Loucy (cell line): ENCODE measurements at regions not wholly inside any gene's neighbourhood (a gene's known extent, or its start where the extent isn't known, plus 50 kb on each side); places are given as distances from the start of the nearest gene placed in this dataset.
A peak's percentile ranks its signal among the peaks of the same experiment; 100 is the strongest.

Experiments
- H2AFZ ChIP-seq: fragments of 200-600 bp; sonication (generic); 2 replicates; pipeline ENCODE4 v1.6.0; 2016; ENCODE audit warnings: antibody characterized with exemption, mild to moderate bottlenecking, low read length, moderate library complexity
- H3F3A ChIP-seq: fragments of 200-600 bp; 2 replicates; pipeline ENCODE4 v1.6.0; 2016; ENCODE audit warnings: antibody characterized with exemption, low read depth, mild to moderate bottlenecking
- H3K27me3 ChIP-seq: fragments of 200-600 bp; sonication (generic); 2 replicates; pipeline ENCODE4 v1.6.1; 2014; ENCODE audit warnings: low read length, mild to moderate bottlenecking; ENCODE audit not compliant: insufficient read depth, poor library complexity, severe bottlenecking
- H3K36me3 ChIP-seq: fragments of 200-600 bp; sonication (generic); 2 replicates; pipeline ENCODE4 v1.6.1; 2016; ENCODE audit warnings: low read length; ENCODE audit not compliant: insufficient read depth
- H3K4me1 ChIP-seq: fragments of 200-600 bp; sonication (generic); 2 replicates; pipeline ENCODE4 v1.5.1; 2014; ENCODE audit warnings: low read length, mild to moderate bottlenecking; ENCODE audit not compliant: insufficient read depth, poor library complexity, severe bottlenecking
- H3K4me2 ChIP-seq: fragments of 200-600 bp; sonication (generic); 2 replicates; pipeline ENCODE4 v1.6.0; 2014; ENCODE audit warnings: antibody characterized with exemption, low read length, low read depth, mild to moderate bottlenecking; ENCODE audit not compliant: poor library complexity, severe bottlenecking
- H3K4me3 ChIP-seq: fragments of 200-600 bp; sonication (generic); 2 replicates; pipeline ENCODE4 v1.5.1; 2014; ENCODE audit warnings: low read length, mild to moderate bottlenecking, mixed read lengths; ENCODE audit not compliant: poor library complexity, severe bottlenecking
- H3K79me2 ChIP-seq: fragments of 200-600 bp; sonication (generic); 2 replicates; pipeline ENCODE4 v1.6.1; 2014; ENCODE audit warnings: low read length; ENCODE audit not compliant: insufficient read depth
- H3K9ac ChIP-seq: fragments of 200-600 bp; sonication (generic); 2 replicates; pipeline ENCODE4 v1.6.0; 2014; ENCODE audit warnings: mild to moderate bottlenecking, low read depth, low read length, moderate library complexity; ENCODE audit not compliant: poor library complexity, severe bottlenecking
- H3K9me2 ChIP-seq: fragments of 200-600 bp; sonication (generic); replicated peaks from 2 replicates; pipeline ENCODE4 v1.6.1; 2016; ENCODE audit warnings: low read depth, low read length, mixed read lengths
- H3K9me3 ChIP-seq: fragments of 200-600 bp; sonication (generic); 2 replicates; pipeline ENCODE4 v1.6.1; 2014; ENCODE audit warnings: mild to moderate bottlenecking, antibody characterized with exemption, low read length, low read depth; ENCODE audit not compliant: insufficient read depth
- H4K20me1 ChIP-seq: fragments of 200-600 bp; sonication (generic); 2 replicates; pipeline ENCODE4 v1.6.0; 2014; ENCODE audit warnings: antibody characterized with exemption, low read length, mild to moderate bottlenecking; ENCODE audit not compliant: insufficient read depth, poor library complexity, severe bottlenecking
- CTCF ChIP-seq: fragments of 200-600 bp; sonication (generic); conservative IDR thresholded peaks from 2 replicates; pipeline ENCODE4 v1.5.1; 2014; ENCODE audit warnings: mild to moderate bottlenecking, antibody characterized with exemption, low read length
- EZH2phosphoT487 ChIP-seq: fragments of 200-600 bp; IDR thresholded peaks from 2 replicates; pipeline ENCODE4 v1.6.1; 2018; ENCODE audit warnings: antibody characterized with exemption, mild to moderate bottlenecking, moderate library complexity, borderline replicate concordance

- TF ChIP-seq CTCF (peak; percentile 47), EZH2phosphoT487 (no peak)
- H4K20me1 ChIP-seq = peaks cover 68% of the 10 kb centered on the region
- peak overlapping the region; percentile 76 for H3K4me2 ChIP-seq
- peak overlapping the region; percentile 71 for H3K4me3 ChIP-seq
- no peaks in the 10 kb centered on the region for H3K9me2 ChIP-seq
- H3K9ac ChIP-seq = peak overlapping the region; percentile 59
- no peaks in the 10 kb centered on the region for H3K27me3 ChIP-seq
- no peaks in the 10 kb centered on the region for H3K9me3 ChIP-seq
- H3K79me2 ChIP-seq = peaks cover 94% of the 10 kb centered on the region
- H3K4me1 ChIP-seq = peaks cover 91% of the 10 kb centered on the region
- no peak overlapping the region for H2AFZ ChIP-seq
- H3F3A ChIP-seq = no peaks in the 10 kb centered on the region
- H3K36me3 ChIP-seq = peaks cover 6% of the 10 kb centered on the region; the same call in 1 of the 2 replicates
Observed at GRCh38 chr17:77382356-77382911, 241.7 kb downstream of the SEC14L1 start.

- H3K9me2 ChIP-seq = no peaks in the 10 kb centered on the region
- peak overlapping the region; percentile 71 for H3K4me3 ChIP-seq
- no peaks in the 10 kb centered on the region for H3F3A ChIP-seq
- peaks cover 6% of the 10 kb centered on the region; the same call in 1 of the 2 replicates for H3K36me3 ChIP-seq
- H3K79me2 ChIP-seq = peaks cover 94% of the 10 kb centered on the region
- H3K27me3 ChIP-seq = no peaks in the 10 kb centered on the region
- H3K4me1 ChIP-seq = peaks cover 90% of the 10 kb centered on the region
- TF ChIP-seq CTCF = no peak
- no peak for TF ChIP-seq EZH2phosphoT487
- H3K9me3 ChIP-seq = no peaks in the 10 kb centered on the region
- H2AFZ ChIP-seq = no peak overlapping the region
- H3K4me2 ChIP-seq = peak overlapping the region; percentile 76
- peak overlapping the region; percentile 59 for H3K9ac ChIP-seq
- H4K20me1 ChIP-seq = peaks cover 62% of the 10 kb centered on the region
Observed at GRCh38 chr17:77382966-77383612, 242.3 kb downstream of the SEC14L1 start.

- peak overlapping the region; percentile 71 for H3K4me3 ChIP-seq
- no peak overlapping the region for H2AFZ ChIP-seq
- peaks cover 6% of the 10 kb centered on the region; the same call in 1 of the 2 replicates for H3K36me3 ChIP-seq
- H3F3A ChIP-seq = no peaks in the 10 kb centered on the region
- no peaks in the 10 kb centered on the region for H3K9me3 ChIP-seq
- TF ChIP-seq EZH2phosphoT487 = no peak
- no peak for TF ChIP-seq CTCF
- peak overlapping the region; percentile 59 for H3K9ac ChIP-seq
- no peaks in the 10 kb centered on the region for H3K27me3 ChIP-seq
- no peaks in the 10 kb centered on the region for H3K9me2 ChIP-seq
- H3K4me2 ChIP-seq = peak overlapping the region; percentile 76
- H3K79me2 ChIP-seq = peaks cover 94% of the 10 kb centered on the region
- H4K20me1 ChIP-seq = peaks cover 54% of the 10 kb centered on the region
- peaks cover 90% of the 10 kb centered on the region for H3K4me1 ChIP-seq
Observed at GRCh38 chr17:77383613-77384608, 243.1 kb downstream of the SEC14L1 start.
